ENCODE measurements at regions not wholly inside any gene's neighbourhood (a gene's known extent, or its start where the extent isn't known, plus 50 kb on each side); places are given as distances from the start of the nearest gene placed in this dataset.
A peak's percentile ranks its signal among the peaks of the same experiment; 100 is the strongest.

GRCh38 chr13:110817143-110817542 is 97.7 kb downstream of the ANKRD10 start:
- no peak overlapping the region for H3K4me3 ChIP-seq (replicated peaks in 1 of 4; ENCODE audit: control extremely low read depth in 1 of 4, insufficient read depth in 1 of 4, low read depth in 3 of 4, low read length in 4 of 4)
- no peaks in the 10 kb centered on the region for H4K20me1 ChIP-seq (ENCODE audit: control insufficient read depth, extremely low read depth, insufficient read depth, low read length)
- no peak for TF ChIP-seq CTCF (conservative IDR thresholded peaks at IDR 0.05 in 1 of 2, IDR thresholded peaks at IDR 0.05 in 1 of 2; ENCODE audit: low read depth in 1 of 2, low read length in 2 of 2)
- no peak for TF ChIP-seq EZH2 (IDR thresholded peaks at IDR 0.05; ENCODE audit: low read length, missing control alignments)
- no peaks in the 10 kb centered on the region for H3K79me2 ChIP-seq (ENCODE audit: control insufficient read depth, insufficient read depth, low read length)
- H3K9me3 ChIP-seq (ENCODE audit: control insufficient read depth, insufficient read depth, low read depth, low read length) = no peaks in the 10 kb centered on the region
- no peak overlapping the region for H3K9ac ChIP-seq (ENCODE audit: insufficient read depth, low read length)
- no peak overlapping the region for H3K4me2 ChIP-seq (ENCODE audit: extremely low read depth, insufficient read depth, low read length)
- no peaks in the 10 kb centered on the region for H3K36me3 ChIP-seq (ENCODE audit: control insufficient read depth, insufficient read depth, low read length)
- H2AFZ ChIP-seq (ENCODE audit: low read length) = no peak overlapping the region
- H3K27me3 ChIP-seq (ENCODE audit: control insufficient read depth, insufficient read depth, low read length) = peaks cover 3% of the 10 kb centered on the region
- no peak for DNase-seq (ENCODE audit: low read depth in 2 of 2)
- peaks cover 2% of the 10 kb centered on the region for H3K4me1 ChIP-seq (ENCODE audit: control insufficient read depth, extremely low read depth, insufficient read depth, low read length)
- no peak overlapping the region for H3K27ac ChIP-seq (ENCODE audit: insufficient read depth, low read length)

- H3K4me1 ChIP-seq (ENCODE audit: control insufficient read depth, extremely low read depth, insufficient read depth, low read length) = peaks cover 2% of the 10 kb centered on the region
- no peak for DNase-seq (ENCODE audit: low read depth in 2 of 2)
- no peaks in the 10 kb centered on the region for H3K79me2 ChIP-seq (ENCODE audit: control insufficient read depth, insufficient read depth, low read length)
- H3K4me2 ChIP-seq (ENCODE audit: extremely low read depth, insufficient read depth, low read length) = no peak overlapping the region
- H3K9me3 ChIP-seq (ENCODE audit: control insufficient read depth, insufficient read depth, low read depth, low read length) = no peaks in the 10 kb centered on the region
- no peaks in the 10 kb centered on the region for H3K36me3 ChIP-seq (ENCODE audit: control insufficient read depth, insufficient read depth, low read length)
- no peak for TF ChIP-seq EZH2 (IDR thresholded peaks at IDR 0.05; ENCODE audit: low read length, missing control alignments)
- no peak for TF ChIP-seq CTCF (conservative IDR thresholded peaks at IDR 0.05 in 1 of 2, IDR thresholded peaks at IDR 0.05 in 1 of 2; ENCODE audit: low read depth in 1 of 2, low read length in 2 of 2)
- no peaks in the 10 kb centered on the region for H4K20me1 ChIP-seq (ENCODE audit: control insufficient read depth, extremely low read depth, insufficient read depth, low read length)
- no peak overlapping the region for H3K27ac ChIP-seq (ENCODE audit: insufficient read depth, low read length)
- no peak overlapping the region for H3K4me3 ChIP-seq (replicated peaks in 1 of 4; ENCODE audit: control extremely low read depth in 1 of 4, insufficient read depth in 1 of 4, low read depth in 3 of 4, low read length in 4 of 4)
- no peak overlapping the region for H3K9ac ChIP-seq (ENCODE audit: insufficient read depth, low read length)
- no peaks in the 10 kb centered on the region for H3K27me3 ChIP-seq (ENCODE audit: control insufficient read depth, insufficient read depth, low read length)
- no peak overlapping the region for H2AFZ ChIP-seq (ENCODE audit: low read length)
These were observed 96.1 kb downstream of the ANKRD10 start for GRCh38 chr13:110818747-110819146.

- Histone ChIP-seq H3K9ac (ENCODE audit: insufficient read depth, low read length) (no peak overlapping the region), H3K27me3 (ENCODE audit: control insufficient read depth, insufficient read depth, low read length) (no peaks in the 10 kb centered on the region), H3K9me3 (ENCODE audit: control insufficient read depth, insufficient read depth, low read depth, low read length) (no peaks in the 10 kb centered on the region), H3K36me3 (ENCODE audit: control insufficient read depth, insufficient read depth, low read length) (no peaks in the 10 kb centered on the region), H3K4me1 (ENCODE audit: control insufficient read depth, extremely low read depth, insufficient read depth, low read length) (peaks cover 2% of the 10 kb centered on the region), H4K20me1 (ENCODE audit: control insufficient read depth, extremely low read depth, insufficient read depth, low read length) (no peaks in the 10 kb centered on the region), H2AFZ (ENCODE audit: low read length) (peak overlapping the region; percentile 49), H3K4me2 (ENCODE audit: extremely low read depth, insufficient read depth, low read length) (peak overlapping the region; percentile 2), H3K27ac (ENCODE audit: insufficient read depth, low read length) (no peak overlapping the region), H3K79me2 (ENCODE audit: control insufficient read depth, insufficient read depth, low read length) (no peaks in the 10 kb centered on the region), H3K4me3 (replicated peaks in 1 of 4; ENCODE audit: control extremely low read depth in 1 of 4, insufficient read depth in 1 of 4, low read depth in 3 of 4, low read length in 4 of 4) (no peak overlapping the region)
- TF ChIP-seq CTCF (conservative IDR thresholded peaks at IDR 0.05 in 1 of 2, IDR thresholded peaks at IDR 0.05 in 1 of 2; ENCODE audit: low read depth in 1 of 2, low read length in 2 of 2) = peak; percentile 97 to 98
- no peak for TF ChIP-seq EZH2 (IDR thresholded peaks at IDR 0.05; ENCODE audit: low read length, missing control alignments)
- peak; percentile 33 to 70 for DNase-seq (ENCODE audit: low read depth in 2 of 2)
These were observed 95.5 kb downstream of the ANKRD10 start for GRCh38 chr13:110819203-110820014.

Data from fibroblast of lung (primary cell).